Gastrocnemius medialis (tissue), 4 donors: ENCODE measurements at regions not wholly inside any gene's neighbourhood (a gene's known extent, or its start where the extent isn't known, plus 50 kb on each side); places are given as distances from the start of the nearest gene placed in this dataset.

ENCODE experiments used
- ATAC-seq, 2 donors: fragments of 150-250 bp; one replicate each; pipeline ENCODE4 v1.9.1; 2016
- DNase-seq, 2 donors: peaks; one replicate each; pipeline ENCODE4 v3.0.0-alpha.2; 2019
- H3K27ac ChIP-seq, 4 donors: fragments of 200-600 bp; sonication (generic); 1 replicate in 1 of 4; 2 replicates in 3 of 4; pipeline ENCODE4 v1.5.1; 2016 to 2018; ENCODE audit warnings: mild to moderate bottlenecking in 2 of 4, moderate library complexity in 1 of 4
- H3K27me3 ChIP-seq, 3 donors: fragments of 200-600 bp; sonication (generic) in 2 of 3; 1 replicate in 1 of 3; 2 replicates in 2 of 3; pipeline versions ENCODE4 v1.5.1 to v1.6.0; 2016 to 2019; ENCODE audit warnings: mild to moderate bottlenecking in 1 of 3, moderate library complexity in 1 of 3
- H3K36me3 ChIP-seq, 2 donors: fragments of 200-600 bp; sonication (generic) in 1 of 2; one replicate each; pipeline ENCODE4 v1.5.1; 2017 to 2018
- H3K4me1 ChIP-seq, 2 donors: fragments of 200-600 bp; sonication (generic) in 1 of 2; one replicate each; pipeline ENCODE4 v1.5.1; 2016 to 2017; ENCODE audit warnings: mild to moderate bottlenecking in 2 of 2
- H3K4me3 ChIP-seq, 4 donors: fragments of 200-600 bp; sonication (generic) in 3 of 4; 1 replicate in 1 of 4; 2 replicates in 3 of 4; pipeline ENCODE4 v1.5.1; 2016 to 2019; ENCODE audit warnings: mild to moderate bottlenecking in 2 of 4
- H3K9me3 ChIP-seq, 3 donors: fragments of 200-600 bp; sonication (generic) in 2 of 3; 1 replicate in 1 of 3; 2 replicates in 2 of 3; pipeline ENCODE4 v1.5.1; 2016 to 2019
- CTCF ChIP-seq, 5 experiments: fragments of 450-650 bp in 3 of 5; fragments of 200-600 bp in 2 of 5; sonication (generic) in 2 of 5; IDR thresholded peaks in 4 of 5; conservative IDR thresholded peaks in 1 of 5; 1 replicate in 4 of 5; 2 replicates in 1 of 5; pipeline ENCODE4 v1.5.1; 2016 to 2019; ENCODE audit warnings: antibody characterized with exemption in 5 of 5, mild to moderate bottlenecking in 3 of 5, moderate library complexity in 3 of 5
- POLR2A ChIP-seq, 2 donors: fragments of 450-650 bp; IDR thresholded peaks; one replicate each; pipeline ENCODE4 v1.6.1; 2017; ENCODE audit warnings: antibody characterized with exemption in 2 of 2, mild to moderate bottlenecking in 2 of 2, moderate library complexity in 2 of 2
- in situ Hi-C, 4 donors: fragments of 200-750 bp; cut with MboI; loops; one replicate each; pipeline versions ENCODE4 v1.15.0 to v1.8.0; 2017; ENCODE audit warnings: low sequenced_read_pairs in 4 of 4
- intact Hi-C: fragments of 100-400 bp; cut with DNase I; formaldehyde crosslinking; loops from one replicate; pipeline ENCODE4 v1.15.1; 2023; ENCODE audit warnings: low total_unique reads

GRCh38 chr15:62248277-62248984, 83.3 kb upstream of the C2CD4B start:
- no peaks in the 10 kb centered on the region for H3K36me3 ChIP-seq
- TF ChIP-seq POLR2A (IDR thresholded peaks at IDR 0.05) (no peak), CTCF (IDR thresholded peaks at IDR 0.05 in 4 of 5, conservative IDR thresholded peaks at IDR 0.05 in 1 of 5) (no peak)
- no peak overlapping the region for H3K27ac ChIP-seq
- H3K4me3 ChIP-seq = no peak overlapping the region
- DNase-seq = no peak
- ATAC-seq = no peak
- intact Hi-C loops = no loop called here
- no peaks in the 10 kb centered on the region for H3K9me3 ChIP-seq
- H3K27me3 ChIP-seq = no peaks in the 10 kb centered on the region
- H3K4me1 ChIP-seq = no peaks in the 10 kb centered on the region
- in situ Hi-C loops = no loop called here

GRCh38 chr15:62249501-62249900, 84.4 kb upstream of the C2CD4B start:
- in situ Hi-C loops = no loop called here
- intact Hi-C loops = no loop called here
- ATAC-seq (no peak), DNase-seq (no peak)
- Histone ChIP-seq H3K27ac (no peak overlapping the region), H3K36me3 (no peaks in the 10 kb centered on the region), H3K27me3 (no peaks in the 10 kb centered on the region), H3K9me3 (no peaks in the 10 kb centered on the region), H3K4me3 (no peak overlapping the region), H3K4me1 (no peaks in the 10 kb centered on the region)
- no peak for TF ChIP-seq POLR2A (IDR thresholded peaks at IDR 0.05)
- no peak for TF ChIP-seq CTCF (IDR thresholded peaks at IDR 0.05 in 4 of 5, conservative IDR thresholded peaks at IDR 0.05 in 1 of 5)

GRCh38 chr15:62250186-62250585, 85.1 kb upstream of the C2CD4B start:
- in situ Hi-C loops (no loop called here), intact Hi-C loops (no loop called here)
- no peak for ATAC-seq
- H3K36me3 ChIP-seq = no peaks in the 10 kb centered on the region
- DNase-seq = no peak
- H3K4me3 ChIP-seq = no peak overlapping the region
- H3K4me1 ChIP-seq = no peaks in the 10 kb centered on the region
- no peaks in the 10 kb centered on the region for H3K27me3 ChIP-seq
- no peaks in the 10 kb centered on the region for H3K9me3 ChIP-seq
- no peak overlapping the region for H3K27ac ChIP-seq
- TF ChIP-seq CTCF (IDR thresholded peaks at IDR 0.05 in 4 of 5, conservative IDR thresholded peaks at IDR 0.05 in 1 of 5) (no peak), POLR2A (IDR thresholded peaks at IDR 0.05) (no peak)

- intact Hi-C loops = no loop called here
- no peak for DNase-seq
Observed at GRCh38 chr15:62250978-62251377, 85.9 kb upstream of the C2CD4B start.

More at GRCh38 chr15:62250978-62251377, 85.9 kb upstream of the C2CD4B start:
- no peaks in the 10 kb centered on the region for H3K27me3 ChIP-seq
- no peak overlapping the region for H3K27ac ChIP-seq
- H3K9me3 ChIP-seq = no peaks in the 10 kb centered on the region
- H3K4me1 ChIP-seq = no peaks in the 10 kb centered on the region
- ATAC-seq = no peak
- H3K36me3 ChIP-seq = no peaks in the 10 kb centered on the region
- no peak for TF ChIP-seq POLR2A (IDR thresholded peaks at IDR 0.05)
- TF ChIP-seq CTCF (IDR thresholded peaks at IDR 0.05 in 4 of 5, conservative IDR thresholded peaks at IDR 0.05 in 1 of 5) = no peak
- in situ Hi-C loops = no loop called here
- H3K4me3 ChIP-seq = no peak overlapping the region
